ENCODE measurements at regions not wholly inside any gene's neighbourhood (a gene's known extent, or its start where the extent isn't known, plus 50 kb on each side); places are given as distances from the start of the nearest gene placed in this dataset.

DNA sequence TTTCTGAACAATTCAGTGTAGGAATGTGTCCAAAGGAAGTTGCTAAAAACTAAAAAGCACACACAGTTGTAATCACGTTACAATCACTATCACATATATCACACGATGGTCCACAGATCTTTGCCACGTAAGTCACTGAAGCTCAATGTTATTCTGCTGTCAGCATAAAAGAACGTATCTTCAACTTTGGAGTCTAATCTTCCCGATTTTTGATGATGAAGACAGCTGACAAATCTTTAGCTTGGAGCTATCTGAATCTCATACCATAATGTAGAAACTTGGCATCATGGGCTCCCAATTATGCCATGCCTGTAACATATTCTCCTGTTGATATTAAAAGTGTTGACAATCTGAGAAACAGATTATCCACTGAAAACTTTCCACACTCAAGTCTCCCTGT is 158.4 kb downstream of the UBE2NL start:
- no peak for TF ChIP-seq JUN (CRISPR knock-in tag; IDR thresholded peaks at IDR 0.05)
- TF ChIP-seq, protein P1, sequence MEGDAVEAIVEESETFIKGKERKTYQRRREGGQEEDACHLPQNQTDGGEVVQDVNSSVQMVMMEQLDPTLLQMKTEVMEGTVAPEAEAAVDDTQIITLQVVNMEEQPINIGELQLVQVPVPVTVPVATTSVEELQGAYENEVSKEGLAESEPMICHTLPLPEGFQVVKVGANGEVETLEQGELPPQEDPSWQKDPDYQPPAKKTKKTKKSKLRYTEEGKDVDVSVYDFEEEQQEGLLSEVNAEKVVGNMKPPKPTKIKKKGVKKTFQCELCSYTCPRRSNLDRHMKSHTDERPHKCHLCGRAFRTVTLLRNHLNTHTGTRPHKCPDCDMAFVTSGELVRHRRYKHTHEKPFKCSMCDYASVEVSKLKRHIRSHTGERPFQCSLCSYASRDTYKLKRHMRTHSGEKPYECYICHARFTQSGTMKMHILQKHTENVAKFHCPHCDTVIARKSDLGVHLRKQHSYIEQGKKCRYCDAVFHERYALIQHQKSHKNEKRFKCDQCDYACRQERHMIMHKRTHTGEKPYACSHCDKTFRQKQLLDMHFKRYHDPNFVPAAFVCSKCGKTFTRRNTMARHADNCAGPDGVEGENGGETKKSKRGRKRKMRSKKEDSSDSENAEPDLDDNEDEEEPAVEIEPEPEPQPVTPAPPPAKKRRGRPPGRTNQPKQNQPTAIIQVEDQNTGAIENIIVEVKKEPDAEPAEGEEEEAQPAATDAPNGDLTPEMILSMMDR (CRISPR knock-in tag; IDR thresholded peaks at IDR 0.05) = no peak
- TF ChIP-seq TAF1 (CRISPR knock-in tag; IDR thresholded peaks at IDR 0.05) = no peak
- TF ChIP-seq, protein P2, sequence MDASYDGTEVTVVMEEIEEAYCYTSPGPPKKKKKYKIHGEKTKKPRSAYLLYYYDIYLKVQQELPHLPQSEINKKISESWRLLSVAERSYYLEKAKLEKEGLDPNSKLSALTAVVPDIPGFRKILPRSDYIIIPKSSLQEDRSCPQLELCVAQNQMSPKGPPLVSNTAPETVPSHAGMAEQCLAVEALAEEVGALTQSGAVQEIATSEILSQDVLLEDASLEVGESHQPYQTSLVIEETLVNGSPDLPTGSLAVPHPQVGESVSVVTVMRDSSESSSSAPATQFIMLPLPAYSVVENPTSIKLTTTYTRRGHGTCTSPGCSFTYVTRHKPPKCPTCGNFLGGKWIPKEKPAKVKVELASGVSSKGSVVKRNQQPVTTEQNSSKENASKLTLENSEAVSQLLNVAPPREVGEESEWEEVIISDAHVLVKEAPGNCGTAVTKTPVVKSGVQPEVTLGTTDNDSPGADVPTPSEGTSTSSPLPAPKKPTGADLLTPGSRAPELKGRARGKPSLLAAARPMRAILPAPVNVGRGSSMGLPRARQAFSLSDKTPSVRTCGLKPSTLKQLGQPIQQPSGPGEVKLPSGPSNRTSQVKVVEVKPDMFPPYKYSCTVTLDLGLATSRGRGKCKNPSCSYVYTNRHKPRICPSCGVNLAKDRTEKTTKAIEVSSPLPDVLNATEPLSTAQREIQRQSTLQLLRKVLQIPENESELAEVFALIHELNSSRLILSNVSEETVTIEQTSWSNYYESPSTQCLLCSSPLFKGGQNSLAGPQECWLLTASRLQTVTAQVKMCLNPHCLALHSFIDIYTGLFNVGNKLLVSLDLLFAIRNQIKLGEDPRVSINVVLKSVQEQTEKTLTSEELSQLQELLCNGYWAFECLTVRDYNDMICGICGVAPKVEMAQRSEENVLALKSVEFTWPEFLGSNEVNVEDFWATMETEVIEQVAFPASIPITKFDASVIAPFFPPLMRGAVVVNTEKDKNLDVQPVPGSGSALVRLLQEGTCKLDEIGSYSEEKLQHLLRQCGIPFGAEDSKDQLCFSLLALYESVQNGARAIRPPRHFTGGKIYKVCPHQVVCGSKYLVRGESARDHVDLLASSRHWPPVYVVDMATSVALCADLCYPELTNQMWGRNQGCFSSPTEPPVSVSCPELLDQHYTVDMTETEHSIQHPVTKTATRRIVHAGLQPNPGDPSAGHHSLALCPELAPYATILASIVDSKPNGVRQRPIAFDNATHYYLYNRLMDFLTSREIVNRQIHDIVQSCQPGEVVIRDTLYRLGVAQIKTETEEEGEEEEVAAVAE (CRISPR knock-in tag; IDR thresholded peaks at IDR 0.05; ENCODE audit: borderline replicate concordance) = no peak
- no peak for TF ChIP-seq SRSF4 (IDR thresholded peaks at IDR 0.05; ENCODE audit: low read depth, low read length, poor library complexity, severe bottlenecking)
- TF ChIP-seq POLR2A (IDR thresholded peaks at IDR 0.05; ENCODE audit: insufficient read depth in 1 of 2, low read depth in 2 of 2, low read length in 2 of 2) = no peak
- TF ChIP-seq NR3C1 (CRISPR knock-in tag; IDR thresholded peaks at IDR 0.05) = no peak
- TF ChIP-seq YY1 (IDR thresholded peaks at IDR 0.05; ENCODE audit: insufficient read depth, insufficient replicate concordance, low read depth, low read length) = no peak
- TF ChIP-seq SOX6 (IDR thresholded peaks at IDR 0.05) = no peak
- no peak for TF ChIP-seq SOX6 (CRISPR knock-in tag; IDR thresholded peaks at IDR 0.05)
- TF ChIP-seq, protein P3, sequence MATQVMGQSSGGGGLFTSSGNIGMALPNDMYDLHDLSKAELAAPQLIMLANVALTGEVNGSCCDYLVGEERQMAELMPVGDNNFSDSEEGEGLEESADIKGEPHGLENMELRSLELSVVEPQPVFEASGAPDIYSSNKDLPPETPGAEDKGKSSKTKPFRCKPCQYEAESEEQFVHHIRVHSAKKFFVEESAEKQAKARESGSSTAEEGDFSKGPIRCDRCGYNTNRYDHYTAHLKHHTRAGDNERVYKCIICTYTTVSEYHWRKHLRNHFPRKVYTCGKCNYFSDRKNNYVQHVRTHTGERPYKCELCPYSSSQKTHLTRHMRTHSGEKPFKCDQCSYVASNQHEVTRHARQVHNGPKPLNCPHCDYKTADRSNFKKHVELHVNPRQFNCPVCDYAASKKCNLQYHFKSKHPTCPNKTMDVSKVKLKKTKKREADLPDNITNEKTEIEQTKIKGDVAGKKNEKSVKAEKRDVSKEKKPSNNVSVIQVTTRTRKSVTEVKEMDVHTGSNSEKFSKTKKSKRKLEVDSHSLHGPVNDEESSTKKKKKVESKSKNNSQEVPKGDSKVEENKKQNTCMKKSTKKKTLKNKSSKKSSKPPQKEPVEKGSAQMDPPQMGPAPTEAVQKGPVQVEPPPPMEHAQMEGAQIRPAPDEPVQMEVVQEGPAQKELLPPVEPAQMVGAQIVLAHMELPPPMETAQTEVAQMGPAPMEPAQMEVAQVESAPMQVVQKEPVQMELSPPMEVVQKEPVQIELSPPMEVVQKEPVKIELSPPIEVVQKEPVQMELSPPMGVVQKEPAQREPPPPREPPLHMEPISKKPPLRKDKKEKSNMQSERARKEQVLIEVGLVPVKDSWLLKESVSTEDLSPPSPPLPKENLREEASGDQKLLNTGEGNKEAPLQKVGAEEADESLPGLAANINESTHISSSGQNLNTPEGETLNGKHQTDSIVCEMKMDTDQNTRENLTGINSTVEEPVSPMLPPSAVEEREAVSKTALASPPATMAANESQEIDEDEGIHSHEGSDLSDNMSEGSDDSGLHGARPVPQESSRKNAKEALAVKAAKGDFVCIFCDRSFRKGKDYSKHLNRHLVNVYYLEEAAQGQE (IDR thresholded peaks at IDR 0.05; ENCODE audit: borderline replicate concordance in 1 of 2, low read depth in 1 of 2, low read length in 2 of 2) = no peak
